ENCODE measurements at regions not wholly inside any gene's neighbourhood (a gene's known extent, or its start where the extent isn't known, plus 50 kb on each side); places are given as distances from the start of the nearest gene placed in this dataset.

GRCh38 chr4:160299608-160300007, 1196.7 kb downstream of the RAPGEF2 start:
- Histone ChIP-seq H3K27ac (ENCODE audit: low read depth, low read length) (no peak overlapping the region), H3K27me3 (replicated peaks in 1 of 4; ENCODE audit: control insufficient read depth in 3 of 4, extremely low read depth in 1 of 4, insufficient read depth in 3 of 4, low read length in 3 of 4) (no peaks in the 10 kb centered on the region), H3K23ac (ENCODE audit: insufficient read length) (no peak overlapping the region), H4K91ac (replicated peaks; ENCODE audit: insufficient read length, low read length) (no peak overlapping the region), H2BK15ac (ENCODE audit: low read length) (no peak overlapping the region), H3K4ac (replicated peaks; ENCODE audit: insufficient read length, low read depth, low read length) (no peak overlapping the region), H3K79me2 (ENCODE audit: control insufficient read depth in 1 of 2, insufficient read depth in 2 of 2, low read length in 2 of 2) (no peaks in the 10 kb centered on the region), H3K4me2 (ENCODE audit: insufficient read depth in 1 of 2, low read depth in 2 of 2, low read length in 2 of 2) (no peak overlapping the region), H4K8ac (ENCODE audit: extremely low read depth, insufficient read depth, low read length) (no peak overlapping the region), H3K56ac (replicated peaks; ENCODE audit: insufficient read length, low read depth, low read length) (no peak overlapping the region), H4K5ac (ENCODE audit: insufficient read length, low read depth, low read length) (no peak overlapping the region), H3K4me3 (ENCODE audit: extremely low read depth in 1 of 4, insufficient read depth in 2 of 4, low read depth in 3 of 4, low read length in 4 of 4) (no peak overlapping the region), H2AFZ (ENCODE audit: low read length) (no peak overlapping the region), H3K14ac (ENCODE audit: insufficient read length) (no peak overlapping the region), H3K79me1 (ENCODE audit: low read depth, low read length) (no peaks in the 10 kb centered on the region), H3K9me3 (ENCODE audit: insufficient read depth in 2 of 2, low read depth in 1 of 2, low read length in 1 of 2) (no peaks in the 10 kb centered on the region), H2BK20ac (ENCODE audit: low read length) (no peak overlapping the region), H3K18ac (ENCODE audit: extremely low read depth, low read length) (no peak overlapping the region), H3K4me1 (replicated peaks in 1 of 4; ENCODE audit: control insufficient read depth in 3 of 4, insufficient read depth in 4 of 4, low read length in 3 of 4) (no peaks in the 10 kb centered on the region), H2BK12ac (ENCODE audit: low read depth, low read length) (no peak overlapping the region), H3K23me2 (ENCODE audit: low read depth, low read length) (no peaks in the 10 kb centered on the region), H2BK120ac (replicated peaks; ENCODE audit: low read depth, low read length) (no peak overlapping the region), H2AK5ac (ENCODE audit: low read depth, low read length) (no peak overlapping the region), H2BK5ac (ENCODE audit: low read depth, low read length) (no peak overlapping the region), H3K9ac (replicated peaks in 1 of 4; ENCODE audit: extremely low read depth in 1 of 4, low read depth in 3 of 4, low read length in 3 of 4) (no peak overlapping the region), H4K20me1 (replicated peaks in 1 of 2; ENCODE audit: control insufficient read depth in 1 of 2, insufficient read depth in 2 of 2, low read length in 2 of 2) (no peaks in the 10 kb centered on the region), H3K36me3 (ENCODE audit: control insufficient read depth in 2 of 4, insufficient read depth in 4 of 4, low read length in 3 of 4) (no peaks in the 10 kb centered on the region)
- ChIA-PET CTCF (ENCODE audit: partially characterized antibody) (interaction anchor here (0.7 to 1.1 kb wide), 2 partner anchors 13 to 386 kb away, joined by 3 read pairs; no protein-coding TSS in a partner anchor), POLR2A (ENCODE audit: partially characterized antibody) (no interaction called here)
- TF ChIP-seq SP1 (IDR thresholded peaks at IDR 0.05; ENCODE audit: low read depth, low read length) = no peak
- TF ChIP-seq POU5F1 (IDR thresholded peaks at IDR 0.05; ENCODE audit: low read depth, low read length) = no peak
- no peak for TF ChIP-seq BCL11A (IDR thresholded peaks at IDR 0.05; ENCODE audit: low read depth in 2 of 2, low read length in 2 of 2)
- TF ChIP-seq POLR2A (IDR thresholded peaks at IDR 0.05; ENCODE audit: control extremely low read depth in 1 of 2, low read depth in 2 of 2, low read length in 2 of 2) = no peak
- no peak for TF ChIP-seq ATF2 (IDR thresholded peaks at IDR 0.05; ENCODE audit: low read length)
- no peak for TF ChIP-seq TAF7 (optimal IDR thresholded peaks at IDR 0.05; ENCODE audit: borderline replicate concordance, low read depth, low read length)
- TF ChIP-seq CEBPB (IDR thresholded peaks at IDR 0.05; ENCODE audit: low read depth, low read length) = no peak
- no peak for TF ChIP-seq KDM5A (IDR thresholded peaks at IDR 0.05; ENCODE audit: low read length)
- no peak for TF ChIP-seq ATF3 (IDR thresholded peaks at IDR 0.05; ENCODE audit: insufficient read depth, low read depth, low read length)
- FAIRE-seq (no peak), DNase-seq (ENCODE audit: low read depth in 1 of 2, low spot score in 2 of 2) (no peak)
- WGBS, 2 experiments (ENCODE audit: extremely low coverage in 1 of 2, insufficient coverage in 1 of 2, insufficient read length in 1 of 2, insufficient replicate concordance in 2 of 2, low coverage in 1 of 2, low lambda C conversion rate in 2 of 2, missing lambda C conversion rate in 1 of 2) = 91% methylated on average over 2 of the region's 2 CpGs; no CpG with 5 or more reads in 1 of the 2 experiments

All from H1 (cell line).